Endodermal cell (in vitro differentiated cells): ENCODE measurements at regions not wholly inside any gene's neighbourhood (a gene's known extent, or its start where the extent isn't known, plus 50 kb on each side); places are given as distances from the start of the nearest gene placed in this dataset.
"Not testable (repeated sequence)": the region's sequence is repeated elsewhere in the genome, so short reads cannot be mapped to it uniquely, and the experiment has no call there.

Experiments
- DNase-seq: peaks from one replicate; pipeline ENCODE4 v3.0.0-alpha.2; 2017
- H3K27ac ChIP-seq: 2 replicates; pipeline ENCODE4 v1.5.1; 2013; ENCODE audit warnings: mild to moderate bottlenecking, low read depth, low read length, moderate library complexity
- H3K27me3 ChIP-seq: 2 replicates; pipeline ENCODE4 v1.6.1; 2013; ENCODE audit warnings: mild to moderate bottlenecking, low read length, moderate library complexity; ENCODE audit not compliant: insufficient read depth, control insufficient read depth, poor library complexity, severe bottlenecking
- H3K36me3 ChIP-seq: 2 replicates; pipeline ENCODE4 v1.7.0; 2013; ENCODE audit warnings: mild to moderate bottlenecking, low read length, moderate library complexity; ENCODE audit not compliant: control insufficient read depth, insufficient read depth
- H3K4me1 ChIP-seq: one replicate; pipeline ENCODE4 v1.7.0; 2013; ENCODE audit warnings: low read length; ENCODE audit not compliant: control insufficient read depth, insufficient read depth
- H3K4me3 ChIP-seq: 2 replicates; pipeline ENCODE4 v1.5.1; 2013; ENCODE audit warnings: mild to moderate bottlenecking, low read length, moderate library complexity
- H3K9ac ChIP-seq: 2 replicates; pipeline ENCODE4 v1.6.1; 2013; ENCODE audit warnings: mild to moderate bottlenecking, low read length, moderate library complexity; ENCODE audit not compliant: poor library complexity, severe bottlenecking; ENCODE audit errors: extremely low read depth
- H3K9me3 ChIP-seq: 2 replicates; pipeline ENCODE4 v1.6.1; 2013; ENCODE audit warnings: mild to moderate bottlenecking, low read length, moderate library complexity; ENCODE audit not compliant: control insufficient read depth
- H3K27ac Mint-ChIP-seq: 2 replicates; pipeline ENCODE4 v1.8.0; 2020; ENCODE audit warnings: mixed read lengths
- H3K27me3 Mint-ChIP-seq: 2 replicates; pipeline ENCODE4 v1.8.0; 2021; ENCODE audit warnings: mild to moderate bottlenecking, mixed read lengths; ENCODE audit not compliant: insufficient read depth
- H3K36me3 Mint-ChIP-seq: 2 replicates; pipeline ENCODE4 v1.8.0; 2020; ENCODE audit warnings: low read depth, mixed read lengths
- H3K4me1 Mint-ChIP-seq: 2 replicates; pipeline ENCODE4 v1.8.0; 2020; ENCODE audit warnings: mixed read lengths
- H3K4me3 Mint-ChIP-seq: 2 replicates; pipeline ENCODE4 v1.8.0; 2020; ENCODE audit warnings: mild to moderate bottlenecking, moderate library complexity, mixed read lengths
- H3K9me3 Mint-ChIP-seq: 2 replicates; pipeline ENCODE4 v1.8.0; 2020; ENCODE audit warnings: mild to moderate bottlenecking, mixed read lengths
- CTCF ChIP-seq: fragments of 200-600 bp; sonication (generic); conservative IDR thresholded peaks from 2 replicates; pipeline ENCODE4 v1.5.0; 2021; ENCODE audit warnings: antibody characterized with exemption, mild to moderate bottlenecking
- WGBS, 2 experiments: methylation state at CpG; one replicate each; pipeline versions ENCODE4 v1.1.5 to v1.1.7; 2013; ENCODE audit warnings: missing lambda C conversion rate in 2 of 2, mixed read lengths in 1 of 2; ENCODE audit not compliant: insufficient coverage in 1 of 2, insufficient read length in 1 of 2; 5-methylcytosine and 5-hydroxymethylcytosine counted together

- H3K9me3 Mint-ChIP-seq, H3K9me3 ChIP-seq, H3K27ac ChIP-seq, H3K36me3 Mint-ChIP-seq, H3K4me3 Mint-ChIP-seq, H3K27me3 ChIP-seq, DNase-seq, H3K4me1 Mint-ChIP-seq, H3K4me1 ChIP-seq, H3K4me3 ChIP-seq, H3K36me3 ChIP-seq, H3K27ac Mint-ChIP-seq, H3K9ac ChIP-seq, H3K27me3 Mint-ChIP-seq: not testable (repeated sequence)
- TF ChIP-seq CTCF: peak; percentile 46
- WGBS, 2 experiments: 75% methylated on average over 2 of the region's 7 CpGs; no CpG with 5 or more reads in 1 of the 2 experiments
Measured at GRCh38 chr1:243053048-243053447, 202.0 kb downstream of the CEP170 start.

GRCh38 chr1:243050613-243051012 is 204.5 kb downstream of the CEP170 start:
- H3K36me3 ChIP-seq, H3K4me3 ChIP-seq, H3K4me3 Mint-ChIP-seq, H3K4me1 Mint-ChIP-seq, H3K9ac ChIP-seq, H3K27me3 ChIP-seq, H3K27ac ChIP-seq, H3K9me3 Mint-ChIP-seq, H3K27me3 Mint-ChIP-seq, H3K9me3 ChIP-seq, H3K36me3 Mint-ChIP-seq, H3K27ac Mint-ChIP-seq, DNase-seq, H3K4me1 ChIP-seq: not testable (repeated sequence)
- 97% methylated on average over 6 of the region's 9 CpGs; no CpG with 5 or more reads in 1 of the 2 experiments for WGBS, 2 experiments

- not testable (repeated sequence) for H3K4me3 Mint-ChIP-seq, H3K9ac ChIP-seq, H3K4me1 Mint-ChIP-seq, H3K27ac Mint-ChIP-seq, H3K9me3 Mint-ChIP-seq, H3K27me3 Mint-ChIP-seq, H3K4me1 ChIP-seq, H3K36me3 ChIP-seq, H3K36me3 Mint-ChIP-seq, H3K9me3 ChIP-seq, H3K27ac ChIP-seq, H3K27me3 ChIP-seq, H3K4me3 ChIP-seq
- DNase-seq: peak; percentile 14
- WGBS, 2 experiments: 92% methylated on average over 13 of the region's 14 CpGs; no CpG with 5 or more reads in 1 of the 2 experiments
Measured at GRCh38 chr1:243049716-243050115, 205.4 kb downstream of the CEP170 start.

GRCh38 chr1:243021365-243021764 is 233.7 kb downstream of the CEP170 start:
- not testable (repeated sequence) for H3K36me3 ChIP-seq, H3K9ac ChIP-seq, H3K27ac ChIP-seq, H3K4me3 Mint-ChIP-seq, DNase-seq, H3K4me3 ChIP-seq, H3K27me3 Mint-ChIP-seq, H3K9me3 Mint-ChIP-seq, H3K36me3 Mint-ChIP-seq, H3K4me1 ChIP-seq, H3K9me3 ChIP-seq, H3K27ac Mint-ChIP-seq, H3K27me3 ChIP-seq, H3K4me1 Mint-ChIP-seq
- 91% methylated on average over 3 of the region's 4 CpGs; no CpG with 5 or more reads in 1 of the 2 experiments for WGBS, 2 experiments

GRCh38 chr1:243019030-243019635 is 235.9 kb downstream of the CEP170 start:
- not testable (repeated sequence) for H3K27me3 Mint-ChIP-seq, H3K27ac ChIP-seq, H3K36me3 ChIP-seq, H3K36me3 Mint-ChIP-seq, H3K4me3 ChIP-seq, H3K4me1 ChIP-seq, H3K9ac ChIP-seq, H3K27me3 ChIP-seq, H3K27ac Mint-ChIP-seq, DNase-seq, H3K9me3 ChIP-seq, H3K9me3 Mint-ChIP-seq, H3K4me3 Mint-ChIP-seq, H3K4me1 Mint-ChIP-seq
- 9% methylated on average over 1 of the region's 1 CpG; no CpG with 5 or more reads in 1 of the 2 experiments for WGBS, 2 experiments
